ENCODE measurements at regions not wholly inside any gene's neighbourhood (a gene's known extent, or its start where the extent isn't known, plus 50 kb on each side); places are given as distances from the start of the nearest gene placed in this dataset.
"Not testable (repeated sequence)": the region's sequence is repeated elsewhere in the genome, so short reads cannot be mapped to it uniquely, and the experiment has no call there.

DNA sequence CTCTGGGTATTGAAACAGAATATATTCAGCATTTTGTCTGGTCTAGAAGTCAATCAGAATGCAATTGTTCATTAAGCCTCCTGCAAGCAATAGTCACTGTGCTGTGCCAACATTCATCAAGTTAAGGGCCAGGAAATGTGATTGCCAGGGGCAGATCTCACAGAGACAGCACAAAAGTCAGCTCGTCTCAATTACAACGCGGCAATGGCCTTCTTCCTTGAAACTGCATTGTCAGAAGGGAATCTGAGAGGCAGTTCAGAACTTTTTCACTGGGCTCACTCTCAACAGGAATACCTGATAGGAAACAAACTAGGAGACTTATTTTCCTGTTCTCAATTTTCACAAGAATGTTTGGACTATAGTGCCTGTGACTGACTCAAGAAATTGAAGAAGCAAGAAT, 131.1 kb upstream of the NR3C2 start:
- no peak for DNase-seq

DNA sequence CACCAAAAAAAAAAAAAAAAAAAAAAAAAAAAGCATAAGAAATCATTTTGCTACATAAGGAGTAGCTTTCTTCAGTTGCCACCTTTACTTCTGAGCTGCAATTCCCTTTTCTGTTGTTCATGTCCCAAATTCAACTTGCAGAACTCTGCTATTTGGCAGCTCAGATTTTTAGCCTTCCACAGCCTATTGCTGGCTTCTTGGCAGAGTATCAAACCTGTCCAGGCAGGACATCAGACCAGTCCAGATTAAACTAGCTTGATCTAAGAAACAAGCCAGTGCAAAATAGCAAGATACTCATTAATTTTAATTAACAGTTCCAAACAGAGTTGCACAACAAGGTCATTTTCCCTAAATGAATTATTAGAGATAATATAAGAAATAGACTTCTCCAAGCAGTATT, 123.6 kb upstream of the NR3C2 start:
- peak in 13 of 56 donors; percentile 0 to 48 (median 8) for DNase-seq

DNA sequence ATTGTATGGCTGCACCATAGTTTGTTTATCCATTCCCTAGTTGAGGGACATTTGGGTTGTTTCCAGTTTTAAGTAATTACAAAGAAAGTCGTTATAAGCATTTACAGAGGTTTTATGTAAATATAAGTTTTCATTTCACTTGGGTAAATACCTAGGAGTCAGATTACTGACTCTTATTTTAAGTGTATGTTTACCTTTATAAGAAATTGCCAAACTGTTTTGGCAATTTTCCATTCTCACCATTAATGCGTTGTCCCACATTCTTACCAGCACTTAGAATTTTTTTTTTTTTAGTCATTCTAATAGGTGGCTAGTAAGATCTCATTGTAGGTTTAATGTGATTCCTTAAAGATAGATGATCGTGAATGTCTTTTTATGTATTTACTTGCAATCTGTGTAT, 121.5 kb upstream of the NR3C2 start:
- DNase-seq, result no peak

DNA sequence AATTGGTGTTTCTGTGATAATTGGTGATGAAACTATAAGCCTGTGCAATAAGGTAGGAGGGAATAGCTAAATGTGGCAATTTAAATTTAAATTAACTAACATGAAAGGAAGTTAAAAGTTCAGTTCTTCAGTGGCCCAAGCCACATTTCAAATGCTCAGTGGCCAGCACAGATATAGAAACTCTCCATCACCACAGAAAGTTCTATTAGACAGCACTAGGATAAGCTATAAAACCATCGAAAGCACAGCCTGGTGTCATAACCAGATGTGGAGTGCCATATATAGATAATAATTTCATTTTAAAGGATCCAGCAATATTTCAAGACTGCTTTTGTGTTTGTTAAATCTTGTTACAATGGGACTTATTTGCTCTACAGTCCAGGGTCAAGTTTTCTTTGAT, 119.3 kb upstream of the NR3C2 start:
- DNase-seq, result no peak

DNA sequence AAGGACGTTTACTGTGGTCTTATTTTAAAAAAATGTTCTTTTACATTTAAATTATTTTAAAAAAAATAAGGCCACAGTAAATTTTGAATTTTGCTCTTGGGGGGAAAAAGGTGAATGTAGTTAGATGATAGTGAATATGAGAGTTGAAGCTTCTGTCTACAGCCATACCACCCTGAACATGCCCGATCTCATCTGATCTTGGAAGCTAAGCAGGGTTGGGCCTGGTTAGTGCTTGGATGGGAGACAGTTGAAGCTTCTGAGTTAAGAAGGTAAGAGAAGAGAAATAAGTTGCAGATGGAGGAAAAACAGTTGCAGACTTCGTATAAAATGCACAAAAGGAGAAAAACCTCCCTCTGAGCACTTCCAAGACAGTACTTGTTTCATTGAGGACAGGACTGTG, 115.6 kb upstream of the NR3C2 start:
- no peak for DNase-seq

DNA sequence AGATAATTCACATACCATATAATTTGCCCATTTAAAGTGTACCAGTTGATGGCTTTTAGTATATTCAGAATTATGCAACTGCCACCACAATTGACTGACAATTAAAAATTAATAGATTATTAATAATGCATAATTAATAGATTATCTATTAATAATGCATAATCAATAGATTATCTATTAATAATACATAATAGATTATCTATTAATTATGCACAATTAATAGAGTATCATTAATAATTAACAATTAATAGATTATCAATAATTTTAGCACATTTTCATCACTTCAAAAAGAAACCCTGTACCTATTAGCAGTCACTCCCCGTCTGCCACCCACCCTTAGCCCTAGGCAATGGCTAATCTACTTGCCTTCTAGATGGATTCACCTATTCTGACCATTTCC, 108.6 kb upstream of the NR3C2 start:
- no peak for DNase-seq

DNA sequence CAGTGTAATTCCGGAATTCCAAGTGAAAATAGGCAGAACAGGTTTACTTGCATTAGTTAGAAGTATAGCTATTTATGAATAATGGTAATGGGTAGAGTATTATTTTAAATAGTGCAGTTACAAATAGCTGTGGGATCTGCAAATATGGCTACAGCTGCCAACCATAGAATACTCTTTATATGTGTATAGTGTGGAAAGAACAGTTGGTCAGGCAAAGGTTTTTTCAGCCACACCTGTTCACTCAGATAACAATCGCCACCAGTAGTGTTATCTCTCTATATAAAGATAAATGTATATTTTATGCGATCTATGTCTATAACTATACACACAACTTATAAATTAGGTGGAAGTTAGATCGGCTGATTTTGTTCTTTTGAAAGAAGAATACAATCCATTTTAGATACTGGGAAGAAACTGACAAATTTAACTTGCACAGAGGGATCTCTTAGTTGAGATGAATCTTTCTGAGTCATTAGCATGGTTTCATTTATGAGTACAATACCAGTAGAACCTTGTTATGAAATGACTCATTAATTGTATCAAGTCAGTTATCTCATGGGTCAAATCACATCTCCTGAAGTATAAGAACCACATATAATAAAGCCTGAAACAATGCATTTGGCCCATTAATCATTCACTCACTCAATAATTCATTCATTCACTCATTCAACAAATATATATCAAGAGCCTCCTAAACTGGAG, 100.9 kb upstream of the NR3C2 start:
- no peak for DNase-seq

GRCh38 chr4:148540622-148541326, 98.6 kb upstream of the NR3C2 start:
- DNase-seq, result no peak

DNA sequence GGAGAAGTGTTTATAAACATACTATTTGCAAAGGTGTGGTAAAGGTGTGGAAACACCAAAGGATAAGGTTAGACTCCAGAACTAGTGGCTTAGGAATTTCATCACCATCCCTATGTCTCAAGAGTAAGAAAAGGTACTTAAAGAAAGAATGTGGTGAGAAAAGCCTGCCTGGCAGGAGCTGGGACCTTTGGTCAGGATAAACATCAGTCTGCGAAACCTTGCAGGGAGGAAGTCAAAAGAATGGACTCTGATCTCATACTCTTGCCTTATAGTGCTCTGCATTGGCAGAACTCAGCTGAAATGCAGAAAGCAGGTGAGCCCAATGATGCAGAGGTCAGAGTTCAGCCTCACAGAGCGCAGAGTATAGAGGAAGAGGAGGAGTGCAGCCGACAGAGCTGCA, 97.2 kb upstream of the NR3C2 start:
- DNase-seq, result no peak

DNA sequence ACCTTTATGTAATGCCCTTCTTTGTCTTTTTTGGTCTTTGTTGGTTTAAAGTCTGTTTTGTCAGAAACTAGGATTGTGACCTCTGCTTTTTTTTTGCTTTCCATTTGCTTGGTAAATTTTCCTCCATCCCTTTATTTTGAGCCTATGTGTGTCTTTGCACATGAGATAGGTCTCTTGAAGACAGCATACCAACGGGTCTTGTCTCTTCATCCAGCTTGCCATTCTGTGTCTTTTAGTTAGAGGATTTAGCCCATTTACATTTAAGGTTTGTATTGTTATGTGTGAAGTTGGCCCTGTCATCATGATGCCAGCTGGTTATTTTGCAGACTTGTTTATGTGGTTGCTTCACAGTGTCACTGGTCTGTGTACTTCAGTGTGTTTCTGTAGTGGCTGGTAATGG, 91.6 kb upstream of the NR3C2 start:
- DNase-seq, result not testable (repeated sequence)

GRCh38 chr4:148530114-148530513, 87.9 kb upstream of the NR3C2 start:
- DNase-seq, result no peak

- no peak for DNase-seq
Observed at GRCh38 chr4:148527571-148527970, 85.4 kb upstream of the NR3C2 start.

DNA sequence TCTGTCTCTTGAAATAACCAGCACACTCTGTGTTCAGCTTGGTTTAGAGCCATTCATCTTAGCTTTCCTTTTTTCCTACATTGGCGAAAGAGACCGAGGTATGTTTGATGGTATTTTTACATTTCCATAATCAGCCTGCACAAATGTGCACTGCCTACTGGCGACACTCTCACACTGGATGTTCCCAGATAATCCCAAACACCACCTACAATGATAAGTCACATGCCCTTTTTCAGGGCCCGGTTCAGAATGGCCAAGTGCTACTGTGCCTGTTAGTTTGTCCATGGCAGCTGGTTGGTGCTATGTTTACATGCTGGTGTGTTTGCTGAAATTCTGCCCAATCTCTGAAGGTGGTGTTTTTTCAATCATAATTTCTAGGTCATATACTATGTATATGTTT, 80.8 kb upstream of the NR3C2 start:
- DNase-seq, result no peak

GRCh38 chr4:148515248-148515647, 73.0 kb upstream of the NR3C2 start:
- DNase-seq, result no peak

DNA sequence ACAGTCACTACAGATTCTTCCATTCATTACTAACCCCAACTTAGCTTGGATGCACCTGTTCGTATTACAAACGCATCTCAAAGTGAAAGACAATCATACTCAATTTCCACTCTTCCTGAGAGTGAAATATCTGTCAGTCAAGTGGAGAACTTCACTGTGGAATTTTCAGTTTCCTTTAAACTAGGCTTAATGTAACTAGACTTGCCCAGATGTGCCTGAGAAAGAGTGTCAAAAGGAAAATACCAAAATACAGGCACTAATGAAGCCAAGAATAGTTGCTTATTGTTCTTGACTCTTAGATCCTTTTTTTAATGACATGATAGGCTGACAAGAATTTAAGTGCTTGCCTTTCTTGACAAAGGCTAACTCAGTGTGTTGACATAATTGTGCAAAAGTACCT, 72.4 kb upstream of the NR3C2 start:
- DNase-seq, result no peak

GRCh38 chr4:148514041-148514440, 71.8 kb upstream of the NR3C2 start:
- no peak for DNase-seq

GRCh38 chr4:148510211-148510610, 68.0 kb upstream of the NR3C2 start:
- no peak for DNase-seq

DNA sequence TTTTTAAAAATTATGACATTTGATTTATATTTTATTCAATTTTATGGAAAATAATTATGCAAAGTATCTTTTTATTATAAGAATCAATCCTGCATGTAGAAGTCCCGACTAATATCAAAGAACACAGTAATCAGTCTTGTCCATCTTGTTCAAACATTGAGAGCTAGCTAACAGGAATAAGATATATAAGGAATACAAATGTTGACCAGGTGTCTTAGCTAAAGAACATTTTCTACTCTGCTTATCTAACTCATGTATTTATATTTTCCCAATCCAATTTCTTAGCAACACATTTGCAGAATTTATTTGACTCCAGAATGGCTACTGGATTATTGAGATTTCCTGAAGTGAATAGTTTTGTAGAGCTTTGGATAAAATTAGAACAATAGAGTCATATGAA, 61.5 kb upstream of the NR3C2 start:
- no peak for DNase-seq

DNA sequence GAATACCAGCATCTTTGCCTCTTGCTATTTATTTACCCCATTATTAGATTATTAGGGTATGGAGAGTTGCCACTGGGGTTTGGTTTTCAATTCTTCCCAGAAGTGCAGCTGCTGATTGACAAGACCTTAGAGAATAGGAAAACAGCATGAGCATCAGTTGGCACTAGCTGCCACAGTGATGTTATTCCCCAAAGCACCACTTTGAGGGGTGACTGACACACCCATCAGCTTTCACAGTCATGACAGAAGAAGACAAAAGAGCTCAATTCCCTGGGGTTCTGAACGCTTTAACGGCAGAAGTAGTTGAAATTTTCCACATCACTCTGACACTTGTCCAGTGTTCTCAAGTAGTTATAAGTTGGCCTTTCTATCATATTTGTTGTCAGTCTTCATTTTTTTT, 55.0 kb upstream of the NR3C2 start:
- DNase-seq, result no peak

DNA sequence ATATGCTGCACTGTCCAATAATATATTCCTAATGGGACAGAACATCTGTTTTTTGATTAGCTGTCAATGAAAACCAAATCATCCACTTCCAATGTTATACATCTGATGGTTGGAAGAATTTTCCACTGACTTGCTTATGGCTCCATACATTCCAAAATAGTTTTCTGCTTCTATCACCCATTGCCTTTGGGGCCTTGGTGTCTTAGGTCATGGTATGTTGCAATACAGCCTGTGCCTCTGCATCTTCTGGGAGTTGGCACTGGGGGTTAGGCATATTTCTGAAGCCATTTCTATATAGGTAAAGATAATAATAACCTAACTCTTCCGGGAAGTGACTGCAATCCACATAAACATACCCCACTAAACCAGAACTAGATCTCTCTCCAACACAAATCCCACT, 53.2 kb upstream of the NR3C2 start:
- DNase-seq, result no peak
